ENCODE measurements at regions not wholly inside any gene's neighbourhood (a gene's known extent, or its start where the extent isn't known, plus 50 kb on each side); places are given as distances from the start of the nearest gene placed in this dataset.

GRCh38 chr10:4351723-4352413 is 474.1 kb upstream of the AKR1E2 start:
- TF ChIP-seq, protein P1, sequence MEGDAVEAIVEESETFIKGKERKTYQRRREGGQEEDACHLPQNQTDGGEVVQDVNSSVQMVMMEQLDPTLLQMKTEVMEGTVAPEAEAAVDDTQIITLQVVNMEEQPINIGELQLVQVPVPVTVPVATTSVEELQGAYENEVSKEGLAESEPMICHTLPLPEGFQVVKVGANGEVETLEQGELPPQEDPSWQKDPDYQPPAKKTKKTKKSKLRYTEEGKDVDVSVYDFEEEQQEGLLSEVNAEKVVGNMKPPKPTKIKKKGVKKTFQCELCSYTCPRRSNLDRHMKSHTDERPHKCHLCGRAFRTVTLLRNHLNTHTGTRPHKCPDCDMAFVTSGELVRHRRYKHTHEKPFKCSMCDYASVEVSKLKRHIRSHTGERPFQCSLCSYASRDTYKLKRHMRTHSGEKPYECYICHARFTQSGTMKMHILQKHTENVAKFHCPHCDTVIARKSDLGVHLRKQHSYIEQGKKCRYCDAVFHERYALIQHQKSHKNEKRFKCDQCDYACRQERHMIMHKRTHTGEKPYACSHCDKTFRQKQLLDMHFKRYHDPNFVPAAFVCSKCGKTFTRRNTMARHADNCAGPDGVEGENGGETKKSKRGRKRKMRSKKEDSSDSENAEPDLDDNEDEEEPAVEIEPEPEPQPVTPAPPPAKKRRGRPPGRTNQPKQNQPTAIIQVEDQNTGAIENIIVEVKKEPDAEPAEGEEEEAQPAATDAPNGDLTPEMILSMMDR (IDR thresholded peaks at IDR 0.05; ENCODE audit: low read depth, low read length) = no peak
- TF ChIP-seq POLR2A (IDR thresholded peaks at IDR 0.05; ENCODE audit: extremely low read depth, insufficient read length) = no peak

Data from NB4 (cell line).